HCT116 (cell line): ENCODE measurements at regions not wholly inside any gene's neighbourhood (a gene's known extent, or its start where the extent isn't known, plus 50 kb on each side); places are given as distances from the start of the nearest gene placed in this dataset.

ENCODE experiments used
- ATAC-seq: fragments of 200-7000 bp; cut with Tn5 transposase; 2 replicates; pipeline ENCODE4 v1.9.1; 2020; ENCODE audit warnings: mild to moderate bottlenecking, moderate library complexity
- BruUV-seq: library from RNA; stranded (reverse); fragments of 400-500 nt; replicated peaks from 2 replicates; lab custom pipeline; 2021; lab: Mats Ljungman, UMichigan
- CTCF ChIA-PET: fragments of 300-600 bp; sonication (Branson Sonifier 250); formaldehyde crosslinking; loops from one replicate; lab custom pipeline; 2021; ENCODE audit warnings: antibody characterized with exemption; lab: Charles Lee
- POLR2A ChIA-PET: fragments of 300-600, 350-600 bp; sonication (Branson Sonifier 250); formaldehyde crosslinking; loops from one replicate; lab custom pipeline; 2021; ENCODE audit warnings: antibody characterized with exemption; lab: Charles Lee
- RAD21 ChIA-PET, 2 experiments: fragments of 300-600 bp; sonication (Branson Sonifier 250); formaldehyde crosslinking; loops; one replicate each; lab custom pipeline; 2023; ENCODE audit warnings: low total read pairs in 2 of 2; ENCODE audit not compliant: uncharacterized antibody in 2 of 2, unreplicated experiment in 2 of 2, low non-redundant PET in 1 of 2; lab: Charles Lee
- DNase-seq: peaks from one replicate; pipeline ENCODE4 v3.0.0-alpha.2; 2010; ENCODE audit warnings: low read depth, low spot score
- H2AFZ ChIP-seq: fragments of 200-600 bp; shearing (Covaris generic), sonication (generic); 2 replicates; pipeline ENCODE4 v1.6.1; 2017; ENCODE audit warnings: low read depth, mixed run types, mixed read lengths, antibody characterized with exemption, low read length; ENCODE audit not compliant: poor library complexity, severe bottlenecking
- H3K27ac ChIP-seq: 2 replicates; pipeline ENCODE4 v1.5.1; 2012; ENCODE audit warnings: low read depth, low read length
- H3K27me3 ChIP-seq: fragments of 200-600 bp; sonication (generic); 2 replicates; pipeline ENCODE4 v1.6.1; 2016; ENCODE audit warnings: mixed run types, low read length, mixed read lengths; ENCODE audit not compliant: insufficient read depth
- H3K36me3 ChIP-seq, 2 experiments: fragments of 200-500 bp in 1 of 2; fragments of 200-600 bp in 1 of 2; sonication (Bioruptor generic) in 1 of 2; sonication (generic) in 1 of 2; 2 replicates each; pipeline versions ENCODE4 v1.5.1 to v1.6.1; 2014 to 2016; ENCODE audit warnings: low read length in 2 of 2, inconsistent platforms in 1 of 2, mixed read lengths in 1 of 2, mixed run types in 1 of 2; ENCODE audit not compliant: insufficient read depth in 2 of 2, control insufficient read depth in 1 of 2
- H3K4me1 ChIP-seq, 2 experiments: fragments of 200-600 bp in 1 of 2; sonication (generic) in 1 of 2; 2 replicates each; pipeline versions ENCODE4 v1.5.1 to v1.6.1; 2012 to 2017; ENCODE audit warnings: low read length in 2 of 2, inconsistent platforms in 1 of 2, mild to moderate bottlenecking in 1 of 2, mixed read lengths in 1 of 2, mixed run types in 1 of 2, moderate library complexity in 1 of 2; ENCODE audit not compliant: insufficient read depth in 2 of 2, control insufficient read depth in 1 of 2
- H3K4me2 ChIP-seq: fragments of 200-600 bp; sonication (generic); 2 replicates; pipeline ENCODE4 v1.6.1; 2017; ENCODE audit warnings: mixed run types, low read length, mixed read lengths
- H3K4me3 ChIP-seq, 2 experiments: fragments of 200-600 bp in 1 of 2; sonication (generic) in 1 of 2; replicated peaks in 1 of 2; 2 replicates each; pipeline ENCODE4 v1.5.1; 2011 to 2016; ENCODE audit warnings: low read length in 2 of 2, control low read depth in 1 of 2, low read depth in 1 of 2, mild to moderate bottlenecking in 1 of 2, mixed read lengths in 1 of 2, mixed run types in 1 of 2
- H3K79me2 ChIP-seq: fragments of 200-600 bp; sonication (generic); 2 replicates; pipeline ENCODE4 v1.6.1; 2017; ENCODE audit warnings: mild to moderate bottlenecking, mixed run types, low read length, moderate library complexity, mixed read lengths; ENCODE audit not compliant: insufficient read depth
- H3K9ac ChIP-seq: fragments of 200-600 bp; sonication (generic); 2 replicates; pipeline ENCODE4 v1.6.1; 2016; ENCODE audit warnings: low read length, mixed read lengths
- H3K9me2 ChIP-seq: fragments of 200-600 bp; sonication (generic), shearing (Covaris generic); 2 replicates; pipeline ENCODE4 v1.6.1; 2017; ENCODE audit warnings: mixed run types, mild to moderate bottlenecking, moderate library complexity; ENCODE audit not compliant: insufficient read depth
- H3K9me3 ChIP-seq, 2 experiments: fragments of 200-500 bp in 1 of 2; fragments of 200-600 bp in 1 of 2; sonication (Bioruptor generic) in 1 of 2; sonication (generic) in 1 of 2; 2 replicates each; pipeline ENCODE4 v1.6.1; 2014 to 2017; ENCODE audit warnings: low read length in 2 of 2, mixed read lengths in 2 of 2, inconsistent platforms in 1 of 2, low read depth in 1 of 2, mild to moderate bottlenecking in 1 of 2, mixed run types in 1 of 2, moderate library complexity in 1 of 2; ENCODE audit not compliant: control insufficient read depth in 1 of 2, insufficient read depth in 1 of 2
- H4K20me1 ChIP-seq: fragments of 200-600 bp; sonication (generic), shearing (Covaris generic); 2 replicates; pipeline ENCODE4 v1.6.1; 2017; ENCODE audit warnings: mixed run types, mild to moderate bottlenecking, moderate library complexity; ENCODE audit not compliant: insufficient read depth
- ATF3 ChIP-seq: IDR thresholded peaks from 2 replicates; pipeline ENCODE4 v1.6.1; 2012
- CBX3 ChIP-seq: IDR thresholded peaks from 2 replicates; pipeline ENCODE4 v1.6.1; 2012; ENCODE audit warnings: low read depth
- CTCF ChIP-seq, 3 experiments: fragments of 200-600 bp in 1 of 3; sonication (generic) in 1 of 3; IDR thresholded peaks in 2 of 3; conservative IDR thresholded peaks in 1 of 3; 2 replicates each; pipeline ENCODE4 v1.5.1; 2012 to 2017; ENCODE audit warnings: low read depth in 2 of 3, low read length in 2 of 3, antibody characterized with exemption in 1 of 3, borderline replicate concordance in 1 of 3, control low read depth in 1 of 3, mild to moderate bottlenecking in 1 of 3, mixed read lengths in 1 of 3, mixed run types in 1 of 3, moderate library complexity in 1 of 3; ENCODE audit not compliant: insufficient read depth in 1 of 3
- EGR1 ChIP-seq: IDR thresholded peaks from 2 replicates; pipeline ENCODE4 v1.6.1; 2012; ENCODE audit warnings: low read depth
- ELF1 ChIP-seq: IDR thresholded peaks from 2 replicates; pipeline ENCODE4 v1.6.1; 2012; ENCODE audit warnings: low read depth, borderline replicate concordance
- EZH2phosphoT487 ChIP-seq: fragments of 200-600 bp; IDR thresholded peaks from 2 replicates; pipeline ENCODE4 v1.6.1; 2018; ENCODE audit warnings: antibody characterized with exemption, borderline replicate concordance
- FOSL1 ChIP-seq: IDR thresholded peaks from 2 replicates; pipeline ENCODE4 v1.6.1; 2012; ENCODE audit warnings: low read depth
- MAX ChIP-seq: IDR thresholded peaks from 2 replicates; pipeline ENCODE4 v1.6.1; 2012
- POLR2A ChIP-seq: IDR thresholded peaks from 2 replicates; pipeline ENCODE4 v1.7.0; 2011; ENCODE audit warnings: borderline replicate concordance; ENCODE audit not compliant: insufficient read depth, insufficient read length; ENCODE audit errors: extremely low read depth
- RAD21 ChIP-seq: IDR thresholded peaks from 2 replicates; pipeline ENCODE4 v1.6.1; 2012; ENCODE audit warnings: low read depth, mild to moderate bottlenecking
- REST ChIP-seq: IDR thresholded peaks from 2 replicates; pipeline ENCODE4 v1.6.1; 2012; ENCODE audit warnings: low read depth
- SIN3A ChIP-seq: IDR thresholded peaks from 2 replicates; pipeline ENCODE4 v1.6.1; 2012; ENCODE audit warnings: low read depth
- SP1 ChIP-seq: IDR thresholded peaks from 2 replicates; pipeline ENCODE4 v1.6.1; 2012; ENCODE audit warnings: low read depth
- SRF ChIP-seq: IDR thresholded peaks from 2 replicates; pipeline ENCODE4 v1.6.1; 2012; ENCODE audit warnings: low read depth
- TCF7L2 ChIP-seq: IDR thresholded peaks from 2 replicates; pipeline ENCODE4 v1.7.0; 2011; ENCODE audit warnings: borderline replicate concordance, inconsistent platforms; ENCODE audit not compliant: insufficient read depth, insufficient read length; ENCODE audit errors: extremely low read depth
- YY1 ChIP-seq: IDR thresholded peaks from 2 replicates; pipeline ENCODE4 v1.6.1; 2011; ENCODE audit warnings: low read length, low read depth, moderate library complexity, mild to moderate bottlenecking; ENCODE audit not compliant: insufficient replicate concordance; ENCODE audit errors: extremely low read depth
- ZBTB33 ChIP-seq: IDR thresholded peaks from 2 replicates; pipeline ENCODE4 v1.6.1; 2011; ENCODE audit warnings: mild to moderate bottlenecking, low read length, moderate library complexity; ENCODE audit not compliant: insufficient replicate concordance; ENCODE audit errors: extremely low read depth
- ZFX ChIP-seq: fragments of 450-650 bp; IDR thresholded peaks from 2 replicates; pipeline ENCODE4 v1.6.1; 2017
- intact Hi-C: fragments of 100-400 bp; cut with micrococcal nuclease; formaldehyde crosslinking; loops from 2 replicates; pipeline ENCODE4 v1.10.0; 2022

GRCh38 chr12:100687686-100688085 lies 106.9 kb upstream of the ANO4 start:
- H3K4me3 ChIP-seq: no peak overlapping the region
- RAD21 ChIA-PET: no interaction called here

More at GRCh38 chr12:100687686-100688085, 106.9 kb upstream of the ANO4 start:
- TF ChIP-seq MAX: no peak
- TF ChIP-seq RAD21: no peak
- no peak for TF ChIP-seq POLR2A
- TF ChIP-seq FOSL1: no peak
- TF ChIP-seq ATF3: no peak
- no peak for TF ChIP-seq TCF7L2
- no peak for TF ChIP-seq CTCF (IDR thresholded peaks at IDR 0.05 in 2 of 3, conservative IDR thresholded peaks at IDR 0.05 in 1 of 3; ENCODE audit: borderline replicate concordance in 1 of 3, insufficient read depth in 1 of 3, low read depth in 2 of 3, low read length in 2 of 3)
- TF ChIP-seq ZFX: no peak
- no peak for TF ChIP-seq ELF1
- TF ChIP-seq SP1: no peak
- TF ChIP-seq REST: no peak
- no peak for TF ChIP-seq YY1
- no peak for TF ChIP-seq CBX3
- no peak for TF ChIP-seq SIN3A
- TF ChIP-seq ZBTB33: no peak
- no peak for TF ChIP-seq EGR1
- TF ChIP-seq SRF: no peak
- no peak for TF ChIP-seq EZH2phosphoT487
- no peaks in the 10 kb centered on the region for H3K36me3 ChIP-seq
- H4K20me1 ChIP-seq: no peaks in the 10 kb centered on the region
- no peaks in the 10 kb centered on the region for H3K79me2 ChIP-seq
- intact Hi-C loops: no loop called here
- ChIA-PET CTCF (no interaction called here), POLR2A (no interaction called here)
- no peak overlapping the region for H3K9ac ChIP-seq
- ATAC-seq: no peak
- H3K9me3 ChIP-seq: peaks cover 0 to 9% of the 10 kb centered on the region in 2 experiments; a peak in 2 of 4 replicates
- DNase-seq: no peak
- no peak overlapping the region; the same call in 1 of the 2 replicates for H3K4me2 ChIP-seq
- no peaks in the 10 kb centered on the region for H3K9me2 ChIP-seq
- no peaks in the 10 kb centered on the region for H3K27me3 ChIP-seq
- no peak overlapping the region for H3K27ac ChIP-seq
- H2AFZ ChIP-seq: no peak overlapping the region
- peaks cover 6 to 12% of the 10 kb centered on the region in 2 experiments for H3K4me1 ChIP-seq
- BruUV-seq: no TSS peak
